Posterior vena cava (tissue), 2 donors: ENCODE measurements at regions not wholly inside any gene's neighbourhood (a gene's known extent, or its start where the extent isn't known, plus 50 kb on each side); places are given as distances from the start of the nearest gene placed in this dataset.
"Not testable (repeated sequence)": the region's sequence is repeated elsewhere in the genome, so short reads cannot be mapped to it uniquely, and the experiment has no call there.

Source experiments
- DNase-seq: peaks from one replicate; pipeline ENCODE4 v3.0.0-alpha.2; 2020; ENCODE audit warnings: low spot score
- intact Hi-C, 2 donors: fragments of 100-400 bp; cut with DNase I; formaldehyde crosslinking; loops; one replicate each; pipeline versions ENCODE4 v1.14.1 to v1.14.2; 2022 to 2023
- donor health status: DM: yes; HTN: yes; CAD: no.
- donor health status: DM: yes; HTN: yes; CAD: no.

DNA sequence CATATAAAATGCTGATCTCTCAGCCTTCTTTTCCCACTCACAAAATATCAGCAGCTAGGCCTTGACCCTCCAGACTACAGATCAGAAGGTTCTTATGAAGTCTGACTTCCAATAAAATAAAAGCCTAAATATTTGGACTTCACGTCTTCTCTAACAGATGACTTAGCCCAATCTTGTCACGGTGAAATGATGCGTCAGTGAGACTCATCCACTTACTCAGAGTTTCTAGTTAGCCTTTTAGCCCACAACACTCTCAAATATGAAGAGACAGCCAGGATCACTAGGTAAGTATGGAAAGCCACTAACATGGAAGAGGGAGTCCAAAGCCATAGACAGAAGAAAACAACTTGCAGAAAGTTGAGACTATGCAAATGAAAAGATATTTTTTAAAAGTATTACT lies 601.2 kb downstream of the PYDC2 start:
- DNase-seq: no peak
- intact Hi-C loops: no loop called here

DNA sequence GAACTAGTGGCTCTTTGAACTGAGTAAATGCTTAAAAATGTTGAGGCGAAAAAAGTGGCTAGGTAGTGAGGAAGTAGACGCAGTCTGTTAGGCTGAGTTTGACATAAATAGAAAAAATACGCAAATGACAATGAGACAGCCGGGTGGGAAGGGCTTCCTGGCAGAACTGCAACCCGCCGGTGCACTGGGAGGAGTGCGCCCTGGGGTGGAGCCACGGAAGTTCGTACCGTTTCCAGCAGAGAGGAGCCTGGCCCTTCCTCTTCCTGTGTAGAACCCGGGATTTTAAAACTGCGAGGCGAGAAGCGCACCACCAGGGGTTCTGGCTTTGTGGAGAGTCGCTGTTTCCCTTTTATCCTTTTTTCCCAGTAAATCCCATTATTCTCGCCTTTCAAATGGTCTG lies 602.6 kb downstream of the PYDC2 start:
- intact Hi-C loops: no loop called here

DNA sequence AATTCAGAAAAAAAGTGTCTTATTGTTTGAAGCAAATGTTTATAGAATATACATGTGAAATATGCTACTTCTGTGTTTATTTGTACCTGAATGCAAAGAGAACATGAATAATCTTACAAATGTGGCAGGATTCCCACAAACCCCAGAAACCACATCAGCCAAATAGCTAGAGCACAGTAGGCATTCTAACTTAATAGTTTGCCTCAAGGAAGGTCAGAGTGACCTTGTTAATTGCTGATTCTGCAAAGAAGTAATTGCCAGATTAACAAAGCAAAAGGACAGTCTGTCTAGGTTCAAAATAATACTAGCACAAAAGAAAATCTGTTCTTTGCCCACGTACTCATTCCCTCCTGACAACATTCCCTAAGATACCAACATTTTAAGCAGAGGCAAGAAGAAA lies 604.0 kb downstream of the PYDC2 start:
- no peak for DNase-seq
- intact Hi-C loops: no loop called here

More for the DNA sequence above, 602.6 kb downstream of the PYDC2 start:
- DNase-seq: no peak

DNA sequence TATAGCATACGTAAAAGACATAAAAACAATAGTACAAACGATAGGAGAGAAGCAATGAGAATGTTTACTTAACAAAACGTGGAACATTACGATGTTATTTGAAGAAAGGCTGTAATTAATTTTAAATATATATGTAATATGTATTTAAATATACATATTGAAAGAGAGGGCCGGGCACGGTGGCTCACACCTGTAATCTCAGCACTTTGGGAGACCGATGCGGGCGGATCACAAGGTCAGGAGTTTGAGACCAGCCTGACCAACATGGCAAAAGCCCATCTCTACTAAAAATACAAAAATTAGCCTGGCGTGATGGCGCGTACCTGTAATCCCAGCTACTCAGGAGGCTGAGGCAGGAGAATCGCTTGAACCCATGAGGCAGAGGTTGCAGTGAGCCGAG lies 605.3 kb downstream of the PYDC2 start:
- DNase-seq, intact Hi-C loops: not testable (repeated sequence)

DNA sequence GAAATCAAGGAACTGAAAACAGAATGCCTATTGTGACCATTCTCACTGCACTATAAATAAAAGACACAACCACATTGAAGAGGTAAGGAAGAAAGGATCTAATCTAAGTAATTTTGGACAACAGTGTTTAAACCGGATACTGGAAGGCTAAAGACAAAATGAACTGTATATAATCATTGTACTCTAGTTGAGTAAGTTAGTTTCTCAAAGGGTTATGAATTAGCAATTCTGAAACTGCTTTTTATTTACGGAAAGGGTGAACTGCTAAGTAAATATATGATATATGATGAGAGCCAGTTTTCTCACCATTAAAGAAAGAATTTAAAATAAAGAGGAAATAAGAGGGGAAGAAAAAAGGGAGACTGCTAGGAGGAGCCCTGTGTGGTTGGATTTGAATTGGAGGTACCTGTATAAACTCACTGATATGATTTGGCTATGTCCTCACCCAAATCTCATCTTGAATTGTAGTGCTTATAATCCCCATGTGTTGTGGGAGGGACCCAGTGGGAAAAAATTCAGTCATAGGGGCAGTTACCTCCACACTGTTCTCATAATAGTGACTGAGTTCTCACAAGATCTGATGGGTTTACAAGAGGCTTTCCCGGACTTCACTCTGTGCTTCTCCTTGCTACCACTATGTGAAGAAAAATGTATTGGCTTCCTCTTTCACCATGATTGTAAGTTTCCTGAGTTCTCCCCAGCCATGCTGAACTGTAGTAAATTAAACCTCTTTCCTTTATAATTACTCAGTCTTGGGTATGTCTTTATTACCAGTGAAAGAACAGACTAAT lies 607.7 kb downstream of the PYDC2 start:
- DNase-seq: no peak
- intact Hi-C loops: no loop called here

DNA sequence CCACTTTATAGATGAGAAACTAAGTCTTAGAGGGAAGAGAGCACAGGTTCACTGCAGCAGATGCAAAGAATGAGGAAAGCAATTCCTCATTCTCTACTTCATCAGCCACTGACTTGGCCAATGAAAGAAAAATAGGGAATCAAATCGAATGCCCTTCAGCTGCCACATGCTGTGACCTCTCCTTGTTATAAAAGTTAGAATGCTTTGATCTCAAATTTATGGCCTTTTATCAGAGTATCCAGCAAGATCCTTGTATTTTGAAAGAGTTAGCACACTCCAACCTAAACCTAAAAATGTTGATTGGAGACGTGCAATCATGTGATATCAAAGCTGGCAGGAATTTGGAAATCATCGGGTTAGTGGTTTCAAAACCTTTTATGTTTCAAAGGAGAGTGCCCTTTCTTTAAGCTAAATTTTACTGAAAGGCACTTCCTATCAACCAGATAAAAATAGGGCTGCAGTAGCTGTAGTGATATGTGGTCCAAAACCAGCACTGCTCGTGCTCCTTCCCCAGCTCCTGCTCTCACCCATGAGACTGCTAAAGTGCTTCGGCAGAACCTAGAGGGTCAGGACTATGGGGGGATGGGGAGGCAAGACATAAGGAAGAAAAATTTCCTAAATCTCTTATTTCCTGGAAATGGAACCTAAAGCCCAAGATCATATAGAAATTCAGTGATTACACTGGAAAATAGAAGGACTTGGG lies 617.0 kb downstream of the PYDC2 start:
- no peak for DNase-seq
- intact Hi-C loops: no loop called here

DNA sequence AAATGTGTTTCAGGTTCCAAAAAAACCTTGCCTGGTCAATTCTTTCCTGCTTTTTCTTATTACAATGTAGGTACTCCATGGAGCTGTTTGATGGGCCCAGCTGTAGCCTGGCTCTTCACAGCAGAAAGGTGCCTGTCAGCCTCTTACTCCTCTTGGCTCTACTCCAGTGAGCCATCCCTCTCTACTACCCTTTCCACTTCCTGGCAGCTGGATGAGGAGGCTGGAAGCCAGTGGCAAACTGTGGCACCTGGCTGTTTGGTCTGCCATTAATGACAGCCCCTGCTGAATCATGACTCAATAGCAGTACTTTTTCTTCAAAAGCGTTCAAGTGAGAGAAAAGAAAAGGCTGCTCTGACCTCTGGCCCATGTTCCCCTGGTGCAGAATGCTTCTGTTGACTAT lies 618.1 kb downstream of the PYDC2 start:
- intact Hi-C loops: no loop called here
- no peak for DNase-seq

DNA sequence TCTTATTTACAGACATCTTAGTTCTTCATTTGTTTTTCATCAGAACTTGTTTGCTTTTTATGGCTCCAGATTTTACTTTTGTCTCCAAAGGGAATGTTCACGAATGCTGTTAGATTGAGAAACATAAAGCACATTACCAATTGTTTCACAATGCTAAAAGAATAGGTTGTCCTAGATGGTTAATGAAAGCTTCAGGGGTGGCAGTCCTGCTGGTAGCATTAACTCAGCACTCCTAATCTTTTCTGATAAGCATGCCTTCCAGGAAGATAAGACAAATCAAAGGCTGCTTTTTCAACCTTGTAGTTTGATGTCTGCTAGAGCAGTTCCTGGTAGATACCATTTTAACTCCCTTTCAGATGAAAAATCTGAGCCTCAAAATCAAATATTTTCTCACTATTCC lies 619.4 kb downstream of the PYDC2 start:
- no peak for DNase-seq
- intact Hi-C loops: no loop called here

DNA sequence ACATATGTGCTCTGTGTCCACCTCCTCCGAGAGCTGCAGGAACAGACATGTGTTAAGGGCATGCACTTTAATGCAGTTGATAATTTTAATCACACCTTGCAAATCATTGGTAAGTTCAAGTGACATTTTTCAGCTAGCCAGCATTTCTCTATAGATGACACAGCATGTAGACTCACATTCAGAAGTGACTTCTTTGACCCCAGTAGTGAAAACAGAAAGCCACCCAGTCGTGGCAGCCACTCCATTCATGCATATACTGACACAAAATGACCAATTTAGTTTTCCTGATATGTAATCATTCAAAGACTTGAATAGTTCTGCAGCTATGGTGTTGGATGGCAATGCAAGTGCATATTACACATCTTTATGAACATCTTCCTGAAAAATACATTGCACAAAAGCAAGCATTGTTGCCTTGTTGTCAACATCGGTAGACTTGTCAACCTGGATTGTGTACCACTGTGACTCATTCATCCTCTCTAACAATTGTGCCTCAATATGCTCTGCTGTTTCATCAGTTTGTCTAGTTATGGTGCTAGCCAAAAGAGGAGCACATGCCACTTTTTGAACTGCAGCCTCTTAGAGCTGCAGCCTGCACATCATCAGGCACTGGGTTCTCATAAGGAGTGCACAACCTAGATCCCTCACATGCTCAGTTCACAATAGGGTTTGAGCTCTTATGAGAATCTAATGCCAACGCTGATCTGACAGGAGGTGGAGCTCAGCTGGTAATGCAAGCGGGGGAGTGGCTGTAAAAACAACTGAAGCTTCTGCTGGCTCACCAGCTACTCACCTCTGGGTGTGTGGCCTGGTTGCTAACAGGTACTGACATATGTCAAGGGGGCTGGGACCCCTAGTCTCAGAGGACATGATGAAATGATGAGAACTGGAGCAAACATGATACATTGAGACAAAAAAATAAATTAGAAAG lies 622.0 kb downstream of the PYDC2 start:
- intact Hi-C loops: no loop called here

More for the DNA sequence above, 622.0 kb downstream of the PYDC2 start:
- DNase-seq: no peak
